K562 (cell line): ENCODE measurements at regions not wholly inside any gene's neighbourhood (a gene's known extent, or its start where the extent isn't known, plus 50 kb on each side); places are given as distances from the start of the nearest gene placed in this dataset.
"Not testable (repeated sequence)": the region's sequence is repeated elsewhere in the genome, so short reads cannot be mapped to it uniquely, and the experiment has no call there.

Experiments used
- ATAC-seq: fragments of 200-7000 bp; cut with Tn5 transposase; 3 replicates; pipeline ENCODE4 v1.9.1; 2020; ENCODE audit warnings: moderate library complexity
- BruUV-seq: library from RNA; stranded (reverse); fragments of 400-500 nt; replicated peaks from 2 replicates; lab custom pipeline; 2021; lab: Mats Ljungman, UMichigan
- CTCF ChIA-PET: fragments of 300-600 bp; formaldehyde crosslinking; extraction: SDS; loops from one replicate; lab custom pipeline; 2021; ENCODE audit warnings: low intra/inter-chr PET ratio; lab: Yijun Ruan, JAX
- POLR2A ChIA-PET: fragments of 300-600, 350-650 bp; sonication (Branson Sonifier 250); formaldehyde crosslinking; extraction: SDS; loops from one replicate; lab custom pipeline; 2021; ENCODE audit warnings: antibody characterized with exemption, inconsistent platforms; lab: Yijun Ruan, JAX
- DNase-seq, 4 experiments: peaks; one replicate each; pipeline versions ENCODE4 v3.0.0 to v3.0.0-alpha.2; 2011 to 2018; ENCODE audit warnings: low spot score in 3 of 4, mixed read lengths in 3 of 4; ENCODE audit errors: extremely low read depth in 1 of 4
- FAIRE-seq: peaks from 2 replicates; lab custom pipeline; 2011; peaks lifted over from hg19 to GRCh38; lab: Jason Lieb, UNC
- H2AFZ ChIP-seq: 2 replicates; pipeline ENCODE4 v1.6.0; 2011; ENCODE audit warnings: low read depth, low read length, control low read depth, inconsistent platforms
- H3K27ac ChIP-seq: fragments of 200-600 bp; 3 replicates; pipeline ENCODE4 v1.8.0; 2011; ENCODE audit warnings: low read depth, mild to moderate bottlenecking, control low read depth, inconsistent platforms, low read length, moderate library complexity, mixed read lengths; ENCODE audit errors: extremely low read depth
- H3K27me3 ChIP-seq, 2 experiments: fragments of 300-600 bp in 1 of 2; 2 replicates in 1 of 2; 3 replicates in 1 of 2; pipeline versions ENCODE4 v1.6.0 to v1.8.0; 2011; ENCODE audit warnings: inconsistent platforms in 2 of 2, low read length in 2 of 2, mild to moderate bottlenecking in 1 of 2, mixed read lengths in 1 of 2, moderate library complexity in 1 of 2; ENCODE audit not compliant: control insufficient read depth in 2 of 2, insufficient read depth in 2 of 2
- H3K36me3 ChIP-seq: fragments of 300-600 bp; 3 replicates; pipeline ENCODE4 v1.8.0; 2011; ENCODE audit warnings: mild to moderate bottlenecking, low read length, inconsistent platforms; ENCODE audit not compliant: control insufficient read depth, insufficient read depth
- H3K4me1 ChIP-seq, 2 experiments: fragments of 200-600 bp in 1 of 2; replicated peaks in 1 of 2; 2 replicates in 1 of 2; 3 replicates in 1 of 2; pipeline versions ENCODE4 v1.5.1 to v1.8.0; 2011; ENCODE audit warnings: inconsistent platforms in 2 of 2, low read length in 2 of 2, mild to moderate bottlenecking in 1 of 2, mixed read lengths in 1 of 2, moderate library complexity in 1 of 2; ENCODE audit not compliant: control insufficient read depth in 2 of 2, insufficient read depth in 2 of 2
- H3K4me2 ChIP-seq: 2 replicates; pipeline ENCODE4 v1.6.1; 2011; ENCODE audit warnings: low read length, control low read depth, inconsistent platforms, mixed read lengths; ENCODE audit not compliant: insufficient read depth
- H3K4me3 ChIP-seq: fragments of 200-600 bp; sonication (generic), shearing (Covaris generic); 2 replicates; pipeline ENCODE4 v1.5.1; 2016; ENCODE audit warnings: control low read depth, inconsistent platforms
- H3K79me2 ChIP-seq: fragments of 200-600 bp; 3 replicates; pipeline ENCODE4 v1.8.0; 2011; ENCODE audit warnings: low read length, inconsistent platforms; ENCODE audit not compliant: control insufficient read depth, insufficient read depth
- H3K9ac ChIP-seq, 2 experiments: 2 replicates each; pipeline versions ENCODE4 v1.6.0 to v1.6.1; 2011; ENCODE audit warnings: low read depth in 2 of 2, low read length in 2 of 2, control low read depth in 1 of 2, inconsistent platforms in 1 of 2, mild to moderate bottlenecking in 1 of 2, mixed read lengths in 1 of 2; ENCODE audit not compliant: insufficient read depth in 1 of 2
- H3K9me1 ChIP-seq: one replicate; pipeline ENCODE4 v1.6.0; 2011; ENCODE audit warnings: inconsistent platforms, mild to moderate bottlenecking, low read length, moderate library complexity; ENCODE audit not compliant: control insufficient read depth, insufficient read depth
- H3K9me3 ChIP-seq: replicated peaks from 2 replicates; pipeline ENCODE4 v1.5.1; 2011; ENCODE audit warnings: low read depth, low read length, inconsistent platforms; ENCODE audit not compliant: control insufficient read depth, insufficient read depth
- H4K20me1 ChIP-seq: replicated peaks from 2 replicates; pipeline ENCODE4 v1.6.1; 2011; ENCODE audit warnings: low read length, inconsistent platforms, mixed read lengths; ENCODE audit not compliant: control insufficient read depth, insufficient read depth
- MAFG ChIP-seq: fragments of 450-650 bp; conservative IDR thresholded peaks from 2 replicates; pipeline ENCODE4 v1.6.1; 2016; ENCODE audit warnings: missing genetic modification characterization, missing compliant biosample characterization
- RCOR1 ChIP-seq, 2 experiments: IDR thresholded peaks; 2 replicates each; pipeline ENCODE4 v1.6.1; 2012; ENCODE audit warnings: low read depth in 2 of 2, low read length in 2 of 2, borderline replicate concordance in 1 of 2, improper control_type of control experiment in 1 of 2
- ZNF175 ChIP-seq: fragments of 200-800 bp; sonication (Bioruptor generic); IDR thresholded peaks from 2 replicates; pipeline ENCODE4 v1.6.1; 2016; ENCODE audit warnings: low read depth, mild to moderate bottlenecking, missing genetic modification characterization, missing compliant biosample characterization
- ZNF507 ChIP-seq: conservative IDR thresholded peaks from 2 replicates; pipeline ENCODE4 v1.6.1; 2017; ENCODE audit warnings: missing genetic modification characterization, missing compliant biosample characterization
- WGBS: fragments of 100-300 bp; shearing (Covaris generic); methylation state at CpG from one replicate; pipeline ENCODE4 v1.1.6; 2016; ENCODE audit warnings: low coverage, mixed read lengths; ENCODE audit not compliant: insufficient coverage; ENCODE audit errors: missing lambda C conversion rate; 5-methylcytosine and 5-hydroxymethylcytosine counted together
- in situ Hi-C: fragments of 300-500 bp; cut with MboI; formaldehyde crosslinking; loops from 4 replicates; pipeline ENCODE4 v1.15.0; 2018; ENCODE audit warnings: inconsistent platforms, mixed read lengths
- intact Hi-C: fragments of 100-400 bp; cut with micrococcal nuclease; formaldehyde crosslinking; loops from 2 replicates; pipeline ENCODE4 v1.14.2; 2022

DNA sequence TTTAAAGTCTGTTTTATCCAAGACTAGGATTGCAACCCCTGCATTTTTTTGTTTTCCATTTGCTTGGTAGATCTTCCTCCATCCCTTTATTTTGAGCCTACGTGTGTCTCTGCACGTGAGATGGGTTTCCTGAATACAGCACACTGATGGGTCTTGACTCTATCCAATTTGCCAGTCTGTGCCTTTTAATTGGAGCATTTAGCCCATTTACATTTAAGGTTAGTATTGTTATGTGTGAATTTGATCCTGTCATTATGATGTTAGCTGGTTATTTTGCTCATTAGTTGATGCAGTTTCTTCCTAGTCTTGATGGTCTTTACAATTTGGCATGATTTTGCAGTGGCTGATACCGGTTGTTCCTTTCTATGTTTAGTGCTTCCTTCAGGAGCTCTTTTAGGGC lies 117.3 kb downstream of the MDH1 start:
- H3K27me3 ChIP-seq, ATAC-seq, H3K9me3 ChIP-seq, FAIRE-seq, intact Hi-C loops, H3K4me1 ChIP-seq, H3K9me1 ChIP-seq, H3K79me2 ChIP-seq, BruUV-seq, H3K9ac ChIP-seq, H2AFZ ChIP-seq, H3K27ac ChIP-seq, DNase-seq, CTCF ChIA-PET, POLR2A ChIA-PET, H4K20me1 ChIP-seq, in situ Hi-C loops, H3K36me3 ChIP-seq, H3K4me3 ChIP-seq, H3K4me2 ChIP-seq: not testable (repeated sequence)
- 0% methylated on average over 1 of the region's 3 CpGs for WGBS
- peak; percentile 93 for TF ChIP-seq ZNF507 (tag)

- Histone ChIP-seq H3K4me1 (no peaks in the 10 kb centered on the region), H2AFZ (no peak overlapping the region), H4K20me1 (no peaks in the 10 kb centered on the region), H3K27ac (no peak overlapping the region), H3K4me3 (no peak overlapping the region), H3K4me2 (no peak overlapping the region), H3K9me1 (no peaks in the 10 kb centered on the region), H3K79me2 (no peaks in the 10 kb centered on the region), H3K36me3 (no peaks in the 10 kb centered on the region), H3K27me3 (no peaks in the 10 kb centered on the region), H3K9me3 (no peaks in the 10 kb centered on the region), H3K9ac (no peak overlapping the region)
- no peak for ATAC-seq
- CTCF ChIA-PET = no interaction called here
- no peak for DNase-seq
- no peak for FAIRE-seq
- POLR2A ChIA-PET = interaction anchor here (1.6 kb wide), 1 partner anchor 12 kb away, joined by 6 read pairs; no protein-coding TSS in a partner anchor
- no TSS peak for BruUV-seq
- intact Hi-C loops (no loop called here), in situ Hi-C loops (no loop called here)
- 0% methylated on average over 1 of the region's 1 CpG for WGBS
- no peak for TF ChIP-seq MAFG
- no peak for TF ChIP-seq ZNF175 (CRISPR knock-in tag)
- TF ChIP-seq RCOR1 (IDR thresholded peaks at IDR 0.05; ENCODE audit: borderline replicate concordance in 1 of 2, low read depth in 2 of 2, low read length in 2 of 2) = no peak
These were observed 122.0 kb downstream of the MDH1 start for GRCh38 chr2:63710732-63711131.
